Mesothelial cell of epicardium (in vitro differentiated cells): ENCODE measurements at regions not wholly inside any gene's neighbourhood (a gene's known extent, or its start where the extent isn't known, plus 50 kb on each side); places are given as distances from the start of the nearest gene placed in this dataset.

Source experiments
- DNase-seq, 2 experiments: peaks; one replicate each; pipeline ENCODE4 v3.0.0; 2021; ENCODE audit warnings: low spot score in 2 of 2; ENCODE audit not compliant: unreplicated experiment in 2 of 2
- H3K27ac Mint-ChIP-seq: 2 replicates; pipeline ENCODE4 v1.8.0; 2021; ENCODE audit warnings: mixed read lengths
- H3K27me3 Mint-ChIP-seq: 2 replicates; pipeline ENCODE4 v1.8.0; 2021; ENCODE audit warnings: low read depth, mixed read lengths
- H3K36me3 Mint-ChIP-seq: 2 replicates; pipeline ENCODE4 v1.8.0; 2021; ENCODE audit warnings: mixed read lengths
- H3K4me1 Mint-ChIP-seq: 2 replicates; pipeline ENCODE4 v1.8.0; 2021; ENCODE audit warnings: mixed read lengths
- H3K4me3 Mint-ChIP-seq: 2 replicates; pipeline ENCODE4 v1.8.0; 2021; ENCODE audit warnings: mild to moderate bottlenecking, moderate library complexity, mixed read lengths
- H3K9me3 Mint-ChIP-seq: 2 replicates; pipeline ENCODE4 v1.8.0; 2021; ENCODE audit warnings: mixed read lengths
- TF ChIP-seq, protein P1 (sequence below): fragments of 200-600 bp; sonication (generic); IDR thresholded peaks from one replicate; pipeline ENCODE4 v1.5.0; 2021; ENCODE audit warnings: antibody characterized with exemption; ENCODE audit not compliant: unreplicated experiment

DNA sequence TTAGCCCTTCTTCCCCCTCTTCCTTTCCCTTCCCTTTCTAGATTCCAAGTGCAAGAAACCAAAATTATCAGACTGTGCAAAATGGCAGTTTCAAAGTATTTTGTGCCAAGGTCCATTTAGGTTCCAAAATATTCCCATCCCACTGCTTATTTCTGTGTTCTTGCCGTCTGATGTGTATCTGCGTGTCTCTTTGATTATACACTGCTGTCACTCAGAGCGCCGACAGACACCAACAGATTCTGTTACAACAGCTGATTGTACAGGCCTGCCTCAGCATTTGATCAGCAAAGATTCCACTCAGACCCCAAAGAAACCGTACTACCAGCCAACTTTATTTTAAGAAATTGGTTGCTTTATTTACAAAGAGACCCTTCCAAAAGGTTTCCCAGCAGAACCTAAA, 225.6 kb upstream of the SATB1 start:
- no peak overlapping the region for H3K4me3 Mint-ChIP-seq
- peaks cover 4% of the 10 kb centered on the region for H3K27me3 Mint-ChIP-seq
- DNase-seq = no peak
- no peak overlapping the region for H3K27ac Mint-ChIP-seq
- H3K4me1 Mint-ChIP-seq = no peaks in the 10 kb centered on the region
- H3K36me3 Mint-ChIP-seq = no peaks in the 10 kb centered on the region
- H3K9me3 Mint-ChIP-seq = no peaks in the 10 kb centered on the region
- TF ChIP-seq, protein P1, sequence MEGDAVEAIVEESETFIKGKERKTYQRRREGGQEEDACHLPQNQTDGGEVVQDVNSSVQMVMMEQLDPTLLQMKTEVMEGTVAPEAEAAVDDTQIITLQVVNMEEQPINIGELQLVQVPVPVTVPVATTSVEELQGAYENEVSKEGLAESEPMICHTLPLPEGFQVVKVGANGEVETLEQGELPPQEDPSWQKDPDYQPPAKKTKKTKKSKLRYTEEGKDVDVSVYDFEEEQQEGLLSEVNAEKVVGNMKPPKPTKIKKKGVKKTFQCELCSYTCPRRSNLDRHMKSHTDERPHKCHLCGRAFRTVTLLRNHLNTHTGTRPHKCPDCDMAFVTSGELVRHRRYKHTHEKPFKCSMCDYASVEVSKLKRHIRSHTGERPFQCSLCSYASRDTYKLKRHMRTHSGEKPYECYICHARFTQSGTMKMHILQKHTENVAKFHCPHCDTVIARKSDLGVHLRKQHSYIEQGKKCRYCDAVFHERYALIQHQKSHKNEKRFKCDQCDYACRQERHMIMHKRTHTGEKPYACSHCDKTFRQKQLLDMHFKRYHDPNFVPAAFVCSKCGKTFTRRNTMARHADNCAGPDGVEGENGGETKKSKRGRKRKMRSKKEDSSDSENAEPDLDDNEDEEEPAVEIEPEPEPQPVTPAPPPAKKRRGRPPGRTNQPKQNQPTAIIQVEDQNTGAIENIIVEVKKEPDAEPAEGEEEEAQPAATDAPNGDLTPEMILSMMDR = no peak

DNA sequence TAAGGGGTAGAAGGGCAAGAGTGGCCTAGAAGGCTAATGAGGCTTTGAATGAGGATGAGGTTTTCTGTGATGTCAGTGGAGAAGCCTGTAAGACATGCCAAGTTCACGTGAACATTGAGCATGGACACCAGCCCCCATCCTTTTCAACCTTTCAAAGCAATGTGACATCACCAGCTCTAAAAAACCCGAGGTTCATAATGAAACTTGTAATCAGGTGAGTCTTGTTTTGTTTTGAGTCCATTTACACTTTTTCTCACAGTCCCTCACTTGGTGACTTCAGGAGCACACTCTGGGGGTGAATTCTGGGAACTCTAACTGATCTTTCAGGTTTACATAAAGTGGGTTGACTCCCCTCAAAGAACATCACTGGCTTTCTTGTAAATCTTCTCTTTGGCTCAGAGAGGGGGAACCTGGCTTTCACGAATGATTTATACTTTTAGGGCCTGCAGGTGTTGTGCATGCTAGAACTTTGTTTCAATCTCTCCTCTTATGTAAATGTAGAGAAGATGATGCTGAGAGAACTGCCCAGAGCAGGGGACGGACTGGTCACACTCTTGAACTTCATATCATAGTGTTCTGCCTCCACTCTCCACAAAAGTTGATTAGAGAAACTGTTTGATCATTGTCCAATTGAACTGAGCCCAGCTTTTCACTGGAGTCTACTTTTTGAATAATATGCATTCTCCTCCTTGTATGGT, 224.7 kb upstream of the SATB1 start:
- DNase-seq = no peak
- Mint-ChIP-seq H3K36me3 (no peaks in the 10 kb centered on the region), H3K27me3 (peaks cover 4% of the 10 kb centered on the region), H3K4me3 (no peak overlapping the region), H3K4me1 (no peaks in the 10 kb centered on the region), H3K9me3 (no peaks in the 10 kb centered on the region), H3K27ac (no peak overlapping the region)
- TF ChIP-seq, protein P1 = no peak

DNA sequence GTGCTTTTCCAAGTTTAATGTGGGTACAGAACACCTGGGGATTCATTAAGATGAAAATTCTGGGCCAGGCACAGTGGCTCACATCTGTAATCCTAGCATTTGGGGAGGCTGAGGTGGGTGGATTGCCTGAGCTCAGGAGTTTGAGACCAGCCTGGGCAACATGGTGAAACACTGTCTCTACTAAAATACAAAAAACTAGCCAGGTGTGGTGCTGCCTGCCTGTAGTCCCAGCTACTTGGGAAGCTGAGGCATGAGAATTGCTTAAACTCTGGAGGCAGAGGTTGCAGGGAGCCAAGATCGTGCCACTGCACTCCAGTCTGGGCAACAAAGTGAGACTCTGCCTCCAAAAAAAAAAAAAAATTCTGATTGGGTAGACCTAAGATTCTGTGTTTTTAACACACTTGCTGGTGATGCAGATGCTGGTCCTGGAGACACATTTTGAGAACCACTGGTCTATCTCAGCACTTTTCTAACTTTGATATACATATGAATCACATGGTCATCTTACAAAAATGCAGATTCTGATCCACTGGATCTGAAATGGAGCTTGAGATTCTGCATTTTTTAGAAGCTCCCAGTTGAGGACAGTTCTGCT, 223.8 kb upstream of the SATB1 start:
- Mint-ChIP-seq H3K27me3 (peaks cover 4% of the 10 kb centered on the region), H3K4me3 (no peak overlapping the region), H3K9me3 (no peaks in the 10 kb centered on the region), H3K4me1 (no peaks in the 10 kb centered on the region), H3K27ac (no peak overlapping the region), H3K36me3 (no peaks in the 10 kb centered on the region)
- TF ChIP-seq, protein P1 = no peak
- no peak for DNase-seq

DNA sequence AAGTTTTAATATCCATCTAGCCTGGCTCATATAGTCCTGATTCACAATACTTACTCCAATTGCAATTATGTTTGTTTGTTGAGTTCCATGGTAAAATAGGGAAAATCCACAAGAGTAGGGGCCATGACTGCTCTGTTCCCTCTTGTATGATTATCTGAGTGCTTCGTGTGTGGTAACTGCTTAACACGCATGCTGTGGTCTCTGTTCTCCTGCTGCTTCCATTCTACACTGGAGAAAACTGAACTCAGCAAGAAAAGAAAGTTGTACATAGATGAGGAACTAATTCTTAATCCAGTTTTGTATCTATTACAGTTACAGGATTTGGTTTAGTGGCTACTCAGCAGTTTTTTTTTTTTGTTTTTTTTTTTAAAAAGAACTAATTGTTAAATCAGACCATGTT, 223.0 kb upstream of the SATB1 start:
- Mint-ChIP-seq H3K36me3 (no peaks in the 10 kb centered on the region), H3K4me1 (no peaks in the 10 kb centered on the region), H3K27ac (no peak overlapping the region), H3K27me3 (peaks cover 4% of the 10 kb centered on the region), H3K4me3 (no peak overlapping the region), H3K9me3 (no peaks in the 10 kb centered on the region)
- no peak for DNase-seq
- TF ChIP-seq, protein P1 = no peak

DNA sequence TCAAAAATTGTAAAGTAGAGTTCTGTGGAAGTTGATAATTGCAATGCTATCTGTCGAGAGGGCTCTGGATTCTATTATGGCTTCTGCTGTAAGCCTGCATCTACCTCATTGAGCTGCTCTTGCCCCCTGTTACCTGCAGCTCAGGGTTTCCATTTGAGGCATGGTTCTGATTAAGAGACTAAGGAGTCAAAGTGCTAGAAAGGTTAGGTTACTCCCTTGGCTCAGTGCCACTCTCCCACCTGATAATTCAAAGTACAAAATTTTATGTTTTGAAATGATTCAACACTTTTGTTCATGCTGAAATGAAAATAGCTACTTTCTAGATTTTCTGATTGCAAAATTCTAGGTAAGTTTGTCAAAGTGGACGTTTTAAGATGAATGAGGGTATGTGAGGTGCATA, 220.5 kb upstream of the SATB1 start:
- no peaks in the 10 kb centered on the region for H3K4me1 Mint-ChIP-seq
- H3K27me3 Mint-ChIP-seq = peaks cover 3% of the 10 kb centered on the region
- TF ChIP-seq, protein P1 = no peak
- no peak for DNase-seq
- H3K36me3 Mint-ChIP-seq = no peaks in the 10 kb centered on the region
- H3K9me3 Mint-ChIP-seq = peaks cover 11% of the 10 kb centered on the region
- no peak overlapping the region for H3K27ac Mint-ChIP-seq
- no peak overlapping the region for H3K4me3 Mint-ChIP-seq
